Panc1 (cell line): ENCODE measurements at regions not wholly inside any gene's neighbourhood (a gene's known extent, or its start where the extent isn't known, plus 50 kb on each side); places are given as distances from the start of the nearest gene placed in this dataset.

ENCODE experiments used
- ATAC-seq: fragments of 200-7000 bp; cut with Tn5 transposase; 2 replicates; pipeline ENCODE4 v1.9.1; 2020; ENCODE audit warnings: mild to moderate bottlenecking, moderate library complexity
- BruUV-seq: library from RNA; stranded (reverse); fragments of 400-500 nt; replicated peaks from 2 replicates; lab custom pipeline; 2021; lab: Mats Ljungman, UMichigan
- CTCF ChIA-PET: fragments of 300-600 bp; sonication (Branson Sonifier 250); formaldehyde crosslinking; loops from one replicate; lab custom pipeline; 2022; ENCODE audit warnings: antibody characterized with exemption; lab: Charles Lee
- POLR2A ChIA-PET: fragments of 300-600 bp; sonication (Branson Sonifier 250); formaldehyde crosslinking; loops from one replicate; lab custom pipeline; 2022; ENCODE audit warnings: antibody characterized with exemption; lab: Charles Lee
- DNase-seq: peaks from one replicate; pipeline ENCODE4 v3.0.0-alpha.2; 2010; ENCODE audit warnings: low read depth, low spot score
- H3K27ac ChIP-seq: 2 replicates; pipeline ENCODE4 v1.5.1; 2011; ENCODE audit warnings: mild to moderate bottlenecking, low read length, inconsistent platforms
- H3K27me3 ChIP-seq: fragments of 200-500 bp; sonication (Bioruptor generic); 2 replicates; pipeline ENCODE4 v1.6.0; 2014; ENCODE audit warnings: low read length, inconsistent platforms; ENCODE audit not compliant: control insufficient read depth, insufficient read depth
- H3K36me3 ChIP-seq: fragments of 200-500 bp; sonication (Bioruptor generic); 2 replicates; pipeline ENCODE4 v1.5.1; 2014; ENCODE audit warnings: inconsistent platforms, mild to moderate bottlenecking, low read length, moderate library complexity; ENCODE audit not compliant: control insufficient read depth, insufficient read depth
- H3K4me1 ChIP-seq: 2 replicates; pipeline ENCODE4 v1.5.1; 2011; ENCODE audit warnings: inconsistent platforms, mild to moderate bottlenecking, low read length, moderate library complexity; ENCODE audit not compliant: control insufficient read depth, insufficient read depth
- H3K4me3 ChIP-seq, 2 experiments: 2 replicates each; pipeline ENCODE4 v1.5.1; 2011 to 2012; ENCODE audit warnings: low read depth in 2 of 2, low read length in 2 of 2, mild to moderate bottlenecking in 2 of 2, inconsistent platforms in 1 of 2, moderate library complexity in 1 of 2
- H3K9me3 ChIP-seq: fragments of 200-500 bp; sonication (Bioruptor generic); 2 replicates; pipeline ENCODE4 v1.5.1; 2014; ENCODE audit warnings: low read depth, mild to moderate bottlenecking, inconsistent platforms, low read length, moderate library complexity; ENCODE audit not compliant: control insufficient read depth, insufficient read depth
- CTCF ChIP-seq: fragments of 450-650 bp; IDR thresholded peaks from 2 replicates; pipeline ENCODE4 v1.5.1; 2017; ENCODE audit warnings: mild to moderate bottlenecking
- POLR2AphosphoS5 ChIP-seq: IDR thresholded peaks from 2 replicates; pipeline ENCODE4 v1.6.1; 2012; ENCODE audit warnings: mild to moderate bottlenecking, low read depth, low read length, moderate library complexity
- SIN3A ChIP-seq: IDR thresholded peaks from 2 replicates; pipeline ENCODE4 v1.6.1; 2012; ENCODE audit warnings: low read depth, mild to moderate bottlenecking, low read length, moderate library complexity, borderline replicate concordance; ENCODE audit not compliant: insufficient read depth
- TCF7L2 ChIP-seq: IDR thresholded peaks from 2 replicates; pipeline ENCODE4 v1.6.1; 2011; ENCODE audit warnings: mild to moderate bottlenecking, low read depth, low read length, inconsistent platforms
- in situ Hi-C: cut with HindIII; loops from 2 replicates; pipeline ENCODE4 v1.10.0; 2016; ENCODE audit warnings: low sequenced_read_pairs, low pct_unique_long_range_greater_than_20kb
- intact Hi-C: fragments of 100-400 bp; cut with micrococcal nuclease; formaldehyde crosslinking; loops from one replicate; pipeline ENCODE4 v1.10.0; 2022; ENCODE audit not compliant: unreplicated experiment
- TF ChIP-seq, protein P1 (sequence below), 2 experiments: IDR thresholded peaks; 2 replicates each; pipeline ENCODE4 v1.6.1; 2011 to 2012; ENCODE audit warnings: low read depth in 2 of 2, control low read depth in 1 of 2, low read length in 1 of 2, mild to moderate bottlenecking in 1 of 2, moderate library complexity in 1 of 2; ENCODE audit not compliant: insufficient read depth in 1 of 2

DNA sequence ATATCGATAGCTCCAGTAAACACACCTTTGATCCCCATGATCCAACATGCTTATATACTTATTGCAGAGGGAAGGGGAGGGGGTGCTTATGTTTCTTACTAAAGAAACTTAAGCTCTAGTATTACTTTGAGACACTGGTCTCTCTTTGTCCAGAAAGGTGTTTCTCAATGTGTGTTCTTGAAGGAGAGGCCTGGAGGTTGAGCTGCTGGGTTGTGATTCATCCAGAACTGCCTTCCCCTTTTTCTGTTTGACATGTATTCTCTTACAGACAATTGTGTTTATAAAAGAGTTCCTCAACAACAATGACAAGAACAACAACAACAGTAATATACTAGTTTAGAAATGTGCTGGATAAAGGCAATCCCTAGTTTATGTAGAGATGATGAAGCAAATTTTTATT, 516.0 kb upstream of the FAM98A start:
- in situ Hi-C loops (no loop called here), intact Hi-C loops (no loop called here)
- DNase-seq, result no peak
- H3K36me3 ChIP-seq, result no peaks in the 10 kb centered on the region
- H3K27me3 ChIP-seq, result no peaks in the 10 kb centered on the region
- no peak overlapping the region for H3K4me3 ChIP-seq
- TF ChIP-seq, protein P1, sequence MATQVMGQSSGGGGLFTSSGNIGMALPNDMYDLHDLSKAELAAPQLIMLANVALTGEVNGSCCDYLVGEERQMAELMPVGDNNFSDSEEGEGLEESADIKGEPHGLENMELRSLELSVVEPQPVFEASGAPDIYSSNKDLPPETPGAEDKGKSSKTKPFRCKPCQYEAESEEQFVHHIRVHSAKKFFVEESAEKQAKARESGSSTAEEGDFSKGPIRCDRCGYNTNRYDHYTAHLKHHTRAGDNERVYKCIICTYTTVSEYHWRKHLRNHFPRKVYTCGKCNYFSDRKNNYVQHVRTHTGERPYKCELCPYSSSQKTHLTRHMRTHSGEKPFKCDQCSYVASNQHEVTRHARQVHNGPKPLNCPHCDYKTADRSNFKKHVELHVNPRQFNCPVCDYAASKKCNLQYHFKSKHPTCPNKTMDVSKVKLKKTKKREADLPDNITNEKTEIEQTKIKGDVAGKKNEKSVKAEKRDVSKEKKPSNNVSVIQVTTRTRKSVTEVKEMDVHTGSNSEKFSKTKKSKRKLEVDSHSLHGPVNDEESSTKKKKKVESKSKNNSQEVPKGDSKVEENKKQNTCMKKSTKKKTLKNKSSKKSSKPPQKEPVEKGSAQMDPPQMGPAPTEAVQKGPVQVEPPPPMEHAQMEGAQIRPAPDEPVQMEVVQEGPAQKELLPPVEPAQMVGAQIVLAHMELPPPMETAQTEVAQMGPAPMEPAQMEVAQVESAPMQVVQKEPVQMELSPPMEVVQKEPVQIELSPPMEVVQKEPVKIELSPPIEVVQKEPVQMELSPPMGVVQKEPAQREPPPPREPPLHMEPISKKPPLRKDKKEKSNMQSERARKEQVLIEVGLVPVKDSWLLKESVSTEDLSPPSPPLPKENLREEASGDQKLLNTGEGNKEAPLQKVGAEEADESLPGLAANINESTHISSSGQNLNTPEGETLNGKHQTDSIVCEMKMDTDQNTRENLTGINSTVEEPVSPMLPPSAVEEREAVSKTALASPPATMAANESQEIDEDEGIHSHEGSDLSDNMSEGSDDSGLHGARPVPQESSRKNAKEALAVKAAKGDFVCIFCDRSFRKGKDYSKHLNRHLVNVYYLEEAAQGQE (IDR thresholded peaks at IDR 0.05; ENCODE audit: insufficient read depth in 1 of 2, low read depth in 2 of 2, low read length in 1 of 2), result no peak
- TF ChIP-seq CTCF, result no peak
- TF ChIP-seq SIN3A, result no peak
- no peak for TF ChIP-seq TCF7L2
- no peak for TF ChIP-seq POLR2AphosphoS5
- ATAC-seq, result no peak
- ChIA-PET POLR2A (no interaction called here), CTCF (no interaction called here)
- no peaks in the 10 kb centered on the region for H3K9me3 ChIP-seq
- no peak overlapping the region for H3K27ac ChIP-seq
- no TSS peak for BruUV-seq
- no peaks in the 10 kb centered on the region for H3K4me1 ChIP-seq

GRCh38 chr2:34112161-34112560, 513.1 kb upstream of the FAM98A start:
- intact Hi-C loops, result no loop called here
- no peaks in the 10 kb centered on the region for H3K36me3 ChIP-seq
- DNase-seq, result no peak
- no peak overlapping the region for H3K27ac ChIP-seq
- ChIA-PET CTCF (no interaction called here), POLR2A (no interaction called here)
- no peaks in the 10 kb centered on the region for H3K4me1 ChIP-seq
- H3K4me3 ChIP-seq, result no peak overlapping the region
- TF ChIP-seq CTCF, result no peak
- no peak for TF ChIP-seq POLR2AphosphoS5
- no peak for TF ChIP-seq TCF7L2
- TF ChIP-seq SIN3A, result no peak
- TF ChIP-seq, protein P1 (IDR thresholded peaks at IDR 0.05; ENCODE audit: insufficient read depth in 1 of 2, low read depth in 2 of 2, low read length in 1 of 2), result no peak
- no peaks in the 10 kb centered on the region for H3K9me3 ChIP-seq
- no peaks in the 10 kb centered on the region for H3K27me3 ChIP-seq
- in situ Hi-C loops, result no loop called here
- no TSS peak for BruUV-seq
- ATAC-seq, result no peak
